Keratinocyte (primary cell): ENCODE measurements at regions not wholly inside any gene's neighbourhood (a gene's known extent, or its start where the extent isn't known, plus 50 kb on each side); places are given as distances from the start of the nearest gene placed in this dataset.

Experiments used
- EZH2 ChIP-seq: IDR thresholded peaks from one replicate; pipeline ENCODE4 v1.6.1; 2012; ENCODE audit warnings: inconsistent platforms, mild to moderate bottlenecking, low read length, moderate library complexity
- TF ChIP-seq, protein P1 (sequence below), 3 experiments: IDR thresholded peaks in 1 of 3; conservative IDR thresholded peaks in 1 of 3; optimal IDR thresholded peaks in 1 of 3; 2 replicates in 2 of 3; 3 replicates in 1 of 3; pipeline versions ENCODE3 to v1.5.1; 2011; ENCODE audit warnings: low read length in 3 of 3, mild to moderate bottlenecking in 3 of 3, moderate library complexity in 2 of 3, control low read depth in 1 of 3, inconsistent platforms in 1 of 3; ENCODE audit not compliant: insufficient read depth in 2 of 3; ENCODE audit errors: extremely low read depth in 1 of 3

GRCh38 chr18:73419531-73419930, 551.7 kb upstream of the NETO1 start:
- TF ChIP-seq, protein P1, sequence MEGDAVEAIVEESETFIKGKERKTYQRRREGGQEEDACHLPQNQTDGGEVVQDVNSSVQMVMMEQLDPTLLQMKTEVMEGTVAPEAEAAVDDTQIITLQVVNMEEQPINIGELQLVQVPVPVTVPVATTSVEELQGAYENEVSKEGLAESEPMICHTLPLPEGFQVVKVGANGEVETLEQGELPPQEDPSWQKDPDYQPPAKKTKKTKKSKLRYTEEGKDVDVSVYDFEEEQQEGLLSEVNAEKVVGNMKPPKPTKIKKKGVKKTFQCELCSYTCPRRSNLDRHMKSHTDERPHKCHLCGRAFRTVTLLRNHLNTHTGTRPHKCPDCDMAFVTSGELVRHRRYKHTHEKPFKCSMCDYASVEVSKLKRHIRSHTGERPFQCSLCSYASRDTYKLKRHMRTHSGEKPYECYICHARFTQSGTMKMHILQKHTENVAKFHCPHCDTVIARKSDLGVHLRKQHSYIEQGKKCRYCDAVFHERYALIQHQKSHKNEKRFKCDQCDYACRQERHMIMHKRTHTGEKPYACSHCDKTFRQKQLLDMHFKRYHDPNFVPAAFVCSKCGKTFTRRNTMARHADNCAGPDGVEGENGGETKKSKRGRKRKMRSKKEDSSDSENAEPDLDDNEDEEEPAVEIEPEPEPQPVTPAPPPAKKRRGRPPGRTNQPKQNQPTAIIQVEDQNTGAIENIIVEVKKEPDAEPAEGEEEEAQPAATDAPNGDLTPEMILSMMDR (optimal IDR thresholded peaks at IDR 0.05 in 1 of 3, IDR thresholded peaks at IDR 0.05 in 1 of 3, conservative IDR thresholded peaks at IDR 0.05 in 1 of 3; ENCODE audit: extremely low read depth in 1 of 3, insufficient read depth in 2 of 3, low read length in 3 of 3) = no peak
- no peak for TF ChIP-seq EZH2
